HepG2 (cell line): ENCODE measurements at regions not wholly inside any gene's neighbourhood (a gene's known extent, or its start where the extent isn't known, plus 50 kb on each side); places are given as distances from the start of the nearest gene placed in this dataset.

Experiments used
- AGO1 ChIP-seq: fragments of 200-400 bp; formaldehyde crosslinking; IDR thresholded peaks from 2 replicates; pipeline ENCODE4 v1.6.1; 2017; ENCODE audit warnings: mild to moderate bottlenecking, low read depth, low read length, moderate library complexity; ENCODE audit not compliant: poor library complexity, severe bottlenecking
- ARID2 ChIP-seq: sonication (generic); formaldehyde crosslinking; IDR thresholded peaks from 2 replicates; pipeline ENCODE4 v1.8.1; 2022; ENCODE audit warnings: mild to moderate bottlenecking, missing genetic modification reagents, borderline replicate concordance
- DMAP1 ChIP-seq: IDR thresholded peaks from 2 replicates; pipeline ENCODE4 v1.6.1; 2016
- EHMT2 ChIP-seq: fragments of 200-600 bp; sonication (generic); IDR thresholded peaks from 2 replicates; pipeline ENCODE4 v1.7.0; 2017; ENCODE audit warnings: antibody characterized with exemption, low read depth, low read length, borderline replicate concordance
- FOXO1 ChIP-seq: sonication (generic); formaldehyde crosslinking; IDR thresholded peaks from 2 replicates; pipeline ENCODE4 v1.4.0; 2020; ENCODE audit warnings: missing genetic modification reagents
- MEF2D ChIP-seq: sonication (generic); formaldehyde crosslinking; IDR thresholded peaks from 2 replicates; pipeline ENCODE4 v1.5.1; 2020; ENCODE audit warnings: mild to moderate bottlenecking, missing genetic modification reagents
- PRPF4 ChIP-seq: fragments of 200-400 bp; formaldehyde crosslinking; IDR thresholded peaks from 2 replicates; pipeline ENCODE4 v1.6.1; 2016; ENCODE audit warnings: low read length, low read depth; ENCODE audit not compliant: poor library complexity, severe bottlenecking
- RFX3 ChIP-seq: IDR thresholded peaks from 2 replicates; pipeline ENCODE4 v1.6.1; 2016; ENCODE audit warnings: missing biosample characterization, missing genetic modification reagents
- SMAD3 ChIP-seq: sonication (generic); formaldehyde crosslinking; IDR thresholded peaks from 2 replicates; pipeline ENCODE4 v1.4.0; 2020; ENCODE audit warnings: missing genetic modification reagents
- ZFP36L1 ChIP-seq: sonication (generic); formaldehyde crosslinking; IDR thresholded peaks from 2 replicates; pipeline ENCODE4 v1.8.0; 2022; ENCODE audit warnings: mild to moderate bottlenecking, missing genetic modification reagents, moderate library complexity
- ZNF556 ChIP-seq: sonication (generic); formaldehyde crosslinking; IDR thresholded peaks from 2 replicates; pipeline ENCODE4 v1.4.0; 2020; ENCODE audit warnings: mild to moderate bottlenecking, missing genetic modification reagents, borderline replicate concordance
- ZNF644 ChIP-seq: IDR thresholded peaks from 2 replicates; pipeline ENCODE4 v1.6.1; 2016; ENCODE audit warnings: low read depth
- TF ChIP-seq, protein P1 (sequence below): sonication (generic); formaldehyde crosslinking; IDR thresholded peaks from 2 replicates; pipeline ENCODE4 v1.9.0; 2021; ENCODE audit warnings: missing genetic modification reagents, mild to moderate bottlenecking, borderline replicate concordance
- TF ChIP-seq, protein P2 (sequence below): sonication (generic); formaldehyde crosslinking; IDR thresholded peaks from 2 replicates; pipeline ENCODE4 v1.4.0; 2020; ENCODE audit warnings: missing genetic modification reagents
- TF ChIP-seq, protein P3 (sequence below): IDR thresholded peaks from 2 replicates; pipeline ENCODE4 v1.6.1; 2016; ENCODE audit warnings: mild to moderate bottlenecking
- TF ChIP-seq, protein P4 (sequence below): sonication (generic); formaldehyde crosslinking; IDR thresholded peaks from 2 replicates; pipeline ENCODE4 v1.9.0; 2021; ENCODE audit warnings: missing genetic modification reagents, mild to moderate bottlenecking, borderline replicate concordance
- TF ChIP-seq, protein P5 (sequence below): sonication (generic); formaldehyde crosslinking; IDR thresholded peaks from 2 replicates; pipeline ENCODE4 v1.4.0; 2020; ENCODE audit warnings: missing genetic modification reagents
- TF ChIP-seq, protein P6 (sequence below): sonication (generic); formaldehyde crosslinking; IDR thresholded peaks from 2 replicates; pipeline ENCODE4 v1.4.0; 2020; ENCODE audit warnings: missing genetic modification reagents
- TF ChIP-seq, protein P7 (sequence below): sonication (generic); formaldehyde crosslinking; IDR thresholded peaks from 2 replicates; pipeline ENCODE4 v1.8.0; 2022; ENCODE audit warnings: mild to moderate bottlenecking, missing genetic modification reagents

DNA sequence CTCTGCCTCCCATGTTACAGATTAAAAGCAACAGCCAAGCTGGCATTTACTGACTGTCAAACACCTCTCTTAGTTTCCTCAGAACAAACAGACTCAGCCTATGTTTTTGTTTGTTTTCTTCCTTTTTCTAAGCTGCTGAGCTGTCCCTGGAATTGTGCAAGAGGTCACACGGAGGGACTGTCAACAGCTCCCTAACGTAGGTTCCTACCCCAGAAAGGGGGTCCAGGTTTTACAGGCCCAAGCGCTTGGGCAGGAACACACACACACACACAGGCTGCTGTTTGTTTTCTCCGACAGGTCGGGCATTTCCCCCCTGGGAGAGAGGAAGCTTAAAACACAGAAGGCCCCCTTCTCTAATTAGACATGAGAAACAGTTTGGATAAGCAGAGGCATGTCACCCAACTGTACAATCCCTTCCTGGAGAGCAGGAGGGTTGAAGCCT is 739.6 kb upstream of the TBX3 start (continued):
- TF ChIP-seq, protein P1, sequence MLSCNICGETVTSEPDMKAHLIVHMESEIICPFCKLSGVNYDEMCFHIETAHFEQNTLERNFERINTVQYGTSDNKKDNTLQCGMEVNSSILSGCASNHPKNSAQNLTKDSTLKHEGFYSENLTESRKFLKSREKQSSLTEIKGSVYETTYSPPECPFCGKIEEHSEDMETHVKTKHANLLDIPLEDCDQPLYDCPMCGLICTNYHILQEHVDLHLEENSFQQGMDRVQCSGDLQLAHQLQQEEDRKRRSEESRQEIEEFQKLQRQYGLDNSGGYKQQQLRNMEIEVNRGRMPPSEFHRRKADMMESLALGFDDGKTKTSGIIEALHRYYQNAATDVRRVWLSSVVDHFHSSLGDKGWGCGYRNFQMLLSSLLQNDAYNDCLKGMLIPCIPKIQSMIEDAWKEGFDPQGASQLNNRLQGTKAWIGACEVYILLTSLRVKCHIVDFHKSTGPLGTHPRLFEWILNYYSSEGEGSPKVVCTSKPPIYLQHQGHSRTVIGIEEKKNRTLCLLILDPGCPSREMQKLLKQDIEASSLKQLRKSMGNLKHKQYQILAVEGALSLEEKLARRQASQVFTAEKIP, result no peak
- TF ChIP-seq RFX3 (CRISPR knock-in tag) (peak; percentile 35; the same call in 1 of the 2 replicates), FOXO1 (peak; percentile 100), ZNF644 (CRISPR knock-in tag) (no peak; the same call in 1 of the 2 replicates), ARID2 (CRISPR knock-in tag) (no peak), EHMT2 (peak; percentile 70; the same call in 1 of the 2 replicates), ZNF556 (peak; percentile 92), DMAP1 (peak; percentile 81; the same call in 1 of the 2 replicates), ZFP36L1 (peak; percentile 89), MEF2D (CRISPR knock-in tag) (peak; percentile 95), SMAD3 (CRISPR knock-in tag) (peak; percentile 98), PRPF4 (peak; percentile 33), AGO1 (no peak)
- TF ChIP-seq, protein P2, sequence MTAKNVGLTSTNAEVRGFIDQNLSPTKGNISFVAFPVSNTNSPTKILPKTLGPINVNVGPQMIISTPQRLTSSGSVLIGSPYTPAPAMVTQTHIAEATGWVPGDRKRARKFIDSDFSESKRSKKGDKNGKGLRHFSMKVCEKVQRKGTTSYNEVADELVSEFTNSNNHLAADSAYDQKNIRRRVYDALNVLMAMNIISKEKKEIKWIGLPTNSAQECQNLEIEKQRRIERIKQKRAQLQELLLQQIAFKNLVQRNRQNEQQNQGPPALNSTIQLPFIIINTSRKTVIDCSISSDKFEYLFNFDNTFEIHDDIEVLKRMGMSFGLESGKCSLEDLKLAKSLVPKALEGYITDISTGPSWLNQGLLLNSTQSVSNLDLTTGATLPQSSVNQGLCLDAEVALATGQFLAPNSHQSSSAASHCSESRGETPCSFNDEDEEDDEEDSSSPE (CRISPR knock-in tag), result peak; percentile 73
- TF ChIP-seq, protein P3, sequence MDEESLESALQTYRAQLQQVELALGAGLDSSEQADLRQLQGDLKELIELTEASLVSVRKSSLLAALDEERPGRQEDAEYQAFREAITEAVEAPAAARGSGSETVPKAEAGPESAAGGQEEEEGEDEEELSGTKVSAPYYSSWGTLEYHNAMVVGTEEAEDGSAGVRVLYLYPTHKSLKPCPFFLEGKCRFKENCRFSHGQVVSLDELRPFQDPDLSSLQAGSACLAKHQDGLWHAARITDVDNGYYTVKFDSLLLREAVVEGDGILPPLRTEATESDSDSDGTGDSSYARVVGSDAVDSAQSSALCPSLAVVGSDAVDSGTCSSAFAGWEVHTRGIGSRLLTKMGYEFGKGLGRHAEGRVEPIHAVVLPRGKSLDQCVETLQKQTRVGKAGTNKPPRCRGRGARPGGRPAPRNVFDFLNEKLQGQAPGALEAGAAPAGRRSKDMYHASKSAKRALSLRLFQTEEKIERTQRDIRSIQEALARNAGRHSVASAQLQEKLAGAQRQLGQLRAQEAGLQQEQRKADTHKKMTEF (CRISPR knock-in tag), result peak; percentile 98
- TF ChIP-seq, protein P4, sequence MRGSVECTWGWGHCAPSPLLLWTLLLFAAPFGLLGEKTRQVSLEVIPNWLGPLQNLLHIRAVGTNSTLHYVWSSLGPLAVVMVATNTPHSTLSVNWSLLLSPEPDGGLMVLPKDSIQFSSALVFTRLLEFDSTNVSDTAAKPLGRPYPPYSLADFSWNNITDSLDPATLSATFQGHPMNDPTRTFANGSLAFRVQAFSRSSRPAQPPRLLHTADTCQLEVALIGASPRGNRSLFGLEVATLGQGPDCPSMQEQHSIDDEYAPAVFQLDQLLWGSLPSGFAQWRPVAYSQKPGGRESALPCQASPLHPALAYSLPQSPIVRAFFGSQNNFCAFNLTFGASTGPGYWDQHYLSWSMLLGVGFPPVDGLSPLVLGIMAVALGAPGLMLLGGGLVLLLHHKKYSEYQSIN (CRISPR knock-in tag), result no peak
- TF ChIP-seq, protein P5, sequence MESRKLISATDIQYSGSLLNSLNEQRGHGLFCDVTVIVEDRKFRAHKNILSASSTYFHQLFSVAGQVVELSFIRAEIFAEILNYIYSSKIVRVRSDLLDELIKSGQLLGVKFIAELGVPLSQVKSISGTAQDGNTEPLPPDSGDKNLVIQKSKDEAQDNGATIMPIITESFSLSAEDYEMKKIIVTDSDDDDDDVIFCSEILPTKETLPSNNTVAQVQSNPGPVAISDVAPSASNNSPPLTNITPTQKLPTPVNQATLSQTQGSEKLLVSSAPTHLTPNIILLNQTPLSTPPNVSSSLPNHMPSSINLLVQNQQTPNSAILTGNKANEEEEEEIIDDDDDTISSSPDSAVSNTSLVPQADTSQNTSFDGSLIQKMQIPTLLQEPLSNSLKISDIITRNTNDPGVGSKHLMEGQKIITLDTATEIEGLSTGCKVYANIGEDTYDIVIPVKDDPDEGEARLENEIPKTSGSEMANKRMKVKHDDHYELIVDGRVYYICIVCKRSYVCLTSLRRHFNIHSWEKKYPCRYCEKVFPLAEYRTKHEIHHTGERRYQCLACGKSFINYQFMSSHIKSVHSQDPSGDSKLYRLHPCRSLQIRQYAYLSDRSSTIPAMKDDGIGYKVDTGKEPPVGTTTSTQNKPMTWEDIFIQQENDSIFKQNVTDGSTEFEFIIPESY (CRISPR knock-in tag), result peak; percentile 71
- TF ChIP-seq, protein P6, sequence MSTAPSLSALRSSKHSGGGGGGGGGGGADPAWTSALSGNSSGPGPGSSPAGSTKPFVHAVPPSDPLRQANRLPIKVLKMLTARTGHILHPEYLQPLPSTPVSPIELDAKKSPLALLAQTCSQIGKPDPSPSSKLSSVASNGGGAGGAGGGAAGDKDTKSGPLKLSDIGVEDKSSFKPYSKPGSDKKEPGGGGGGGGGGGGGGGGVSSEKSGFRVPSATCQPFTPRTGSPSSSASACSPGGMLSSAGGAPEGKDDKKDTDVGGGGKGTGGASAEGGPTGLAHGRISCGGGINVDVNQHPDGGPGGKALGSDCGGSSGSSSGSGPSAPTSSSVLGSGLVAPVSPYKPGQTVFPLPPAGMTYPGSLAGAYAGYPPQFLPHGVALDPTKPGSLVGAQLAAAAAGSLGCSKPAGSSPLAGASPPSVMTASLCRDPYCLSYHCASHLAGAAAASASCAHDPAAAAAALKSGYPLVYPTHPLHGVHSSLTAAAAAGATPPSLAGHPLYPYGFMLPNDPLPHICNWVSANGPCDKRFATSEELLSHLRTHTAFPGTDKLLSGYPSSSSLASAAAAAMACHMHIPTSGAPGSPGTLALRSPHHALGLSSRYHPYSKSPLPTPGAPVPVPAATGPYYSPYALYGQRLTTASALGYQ (CRISPR knock-in tag), result peak; percentile 98
- TF ChIP-seq, protein P7, sequence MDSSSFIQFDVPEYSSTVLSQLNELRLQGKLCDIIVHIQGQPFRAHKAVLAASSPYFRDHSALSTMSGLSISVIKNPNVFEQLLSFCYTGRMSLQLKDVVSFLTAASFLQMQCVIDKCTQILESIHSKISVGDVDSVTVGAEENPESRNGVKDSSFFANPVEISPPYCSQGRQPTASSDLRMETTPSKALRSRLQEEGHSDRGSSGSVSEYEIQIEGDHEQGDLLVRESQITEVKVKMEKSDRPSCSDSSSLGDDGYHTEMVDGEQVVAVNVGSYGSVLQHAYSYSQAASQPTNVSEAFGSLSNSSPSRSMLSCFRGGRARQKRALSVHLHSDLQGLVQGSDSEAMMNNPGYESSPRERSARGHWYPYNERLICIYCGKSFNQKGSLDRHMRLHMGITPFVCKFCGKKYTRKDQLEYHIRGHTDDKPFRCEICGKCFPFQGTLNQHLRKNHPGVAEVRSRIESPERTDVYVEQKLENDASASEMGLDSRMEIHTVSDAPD (CRISPR knock-in tag), result no peak
